Fibroblast of lung (primary cell): ENCODE measurements at regions not wholly inside any gene's neighbourhood (a gene's known extent, or its start where the extent isn't known, plus 50 kb on each side); places are given as distances from the start of the nearest gene placed in this dataset.
A peak's percentile ranks its signal among the peaks of the same experiment; 100 is the strongest.

Source experiments
- DNase-seq, 2 donors: peaks; one replicate each; pipeline versions ENCODE4 v3.0.0 to v3.0.0-alpha.2; 2010; ENCODE audit warnings: low read depth in 2 of 2
- H2AFZ ChIP-seq: 2 replicates; pipeline ENCODE4 v1.5.1; 2012; ENCODE audit warnings: low read length, control low read depth, inconsistent platforms
- H3K27ac ChIP-seq: 2 replicates; pipeline ENCODE4 v1.5.1; 2011; ENCODE audit warnings: low read length, control low read depth; ENCODE audit not compliant: insufficient read depth
- H3K27me3 ChIP-seq: 2 replicates; pipeline ENCODE4 v1.5.1; 2011; ENCODE audit warnings: mild to moderate bottlenecking, low read length; ENCODE audit not compliant: control insufficient read depth, insufficient read depth
- H3K36me3 ChIP-seq: 2 replicates; pipeline ENCODE4 v1.5.1; 2011; ENCODE audit warnings: low read length; ENCODE audit not compliant: control insufficient read depth, insufficient read depth
- H3K4me1 ChIP-seq: 2 replicates; pipeline ENCODE4 v1.5.1; 2011; ENCODE audit warnings: low read length; ENCODE audit not compliant: control insufficient read depth, insufficient read depth; ENCODE audit errors: extremely low read depth
- H3K4me2 ChIP-seq: 2 replicates; pipeline ENCODE4 v1.5.1; 2011; ENCODE audit warnings: low read length, control low read depth; ENCODE audit not compliant: insufficient read depth; ENCODE audit errors: extremely low read depth
- H3K4me3 ChIP-seq, 4 experiments: fragments of 200-600 bp in 1 of 4; sonication (generic) in 1 of 4; replicated peaks in 1 of 4; 2 replicates each; pipeline ENCODE4 v1.5.1; 2011 to 2016; ENCODE audit warnings: low read length in 4 of 4, low read depth in 3 of 4, mild to moderate bottlenecking in 3 of 4, control low read depth in 2 of 4, inconsistent platforms in 1 of 4, mixed read lengths in 1 of 4; ENCODE audit not compliant: insufficient read depth in 1 of 4; ENCODE audit errors: control extremely low read depth in 1 of 4
- H3K79me2 ChIP-seq: 2 replicates; pipeline ENCODE4 v1.5.1; 2012; ENCODE audit warnings: mild to moderate bottlenecking, low read length, inconsistent platforms; ENCODE audit not compliant: control insufficient read depth, insufficient read depth
- H3K9ac ChIP-seq: 2 replicates; pipeline ENCODE4 v1.5.1; 2011; ENCODE audit warnings: mild to moderate bottlenecking, low read length, control low read depth; ENCODE audit not compliant: insufficient read depth
- H3K9me3 ChIP-seq: 2 replicates; pipeline ENCODE4 v1.5.1; 2012; ENCODE audit warnings: low read depth, low read length; ENCODE audit not compliant: control insufficient read depth, insufficient read depth
- H4K20me1 ChIP-seq: 2 replicates; pipeline ENCODE4 v1.5.1; 2011; ENCODE audit warnings: low read length; ENCODE audit not compliant: control insufficient read depth, insufficient read depth; ENCODE audit errors: extremely low read depth
- CTCF ChIP-seq, 2 donors: IDR thresholded peaks in 1 of 2; conservative IDR thresholded peaks in 1 of 2; 1 replicate in 1 of 2; 2 replicates in 1 of 2; pipeline ENCODE4 v1.5.1; 2011 to 2012; ENCODE audit warnings: low read length in 2 of 2, control low read depth in 1 of 2, inconsistent platforms in 1 of 2, low read depth in 1 of 2, mild to moderate bottlenecking in 1 of 2
- EZH2 ChIP-seq: IDR thresholded peaks from 2 replicates; pipeline ENCODE4 v1.5.1; 2012; ENCODE audit warnings: low read length, control low read depth, mild to moderate bottlenecking; ENCODE audit errors: missing control alignments

- H3K36me3 ChIP-seq, result no peaks in the 10 kb centered on the region
- no peak overlapping the region for H2AFZ ChIP-seq
- no peak for DNase-seq
- no peak overlapping the region for H3K4me2 ChIP-seq
- H4K20me1 ChIP-seq, result no peaks in the 10 kb centered on the region
- TF ChIP-seq CTCF (conservative IDR thresholded peaks at IDR 0.05 in 1 of 2, IDR thresholded peaks at IDR 0.05 in 1 of 2; ENCODE audit: low read depth in 1 of 2, low read length in 2 of 2) (no peak), EZH2 (no peak)
- H3K79me2 ChIP-seq, result no peaks in the 10 kb centered on the region
- no peaks in the 10 kb centered on the region for H3K27me3 ChIP-seq
- peaks cover 2% of the 10 kb centered on the region for H3K4me1 ChIP-seq
- H3K4me3 ChIP-seq, result no peak overlapping the region
- H3K9me3 ChIP-seq, result no peaks in the 10 kb centered on the region
- H3K9ac ChIP-seq, result no peak overlapping the region
- H3K27ac ChIP-seq, result no peak overlapping the region
Observed at GRCh38 chr3:67087788-67088187, 89.7 kb downstream of the KBTBD8 start.

- H3K27me3 ChIP-seq, result no peaks in the 10 kb centered on the region
- H4K20me1 ChIP-seq, result no peaks in the 10 kb centered on the region
- no peaks in the 10 kb centered on the region for H3K36me3 ChIP-seq
- no peak for TF ChIP-seq CTCF (conservative IDR thresholded peaks at IDR 0.05 in 1 of 2, IDR thresholded peaks at IDR 0.05 in 1 of 2; ENCODE audit: low read depth in 1 of 2, low read length in 2 of 2)
- no peak for TF ChIP-seq EZH2
- H3K4me2 ChIP-seq, result no peak overlapping the region
- H3K4me3 ChIP-seq, result no peak overlapping the region
- DNase-seq, result peak; percentile 44 to 59
- H3K27ac ChIP-seq, result no peak overlapping the region
- no peaks in the 10 kb centered on the region for H3K79me2 ChIP-seq
- H2AFZ ChIP-seq, result no peak overlapping the region
- no peaks in the 10 kb centered on the region for H3K9me3 ChIP-seq
- H3K9ac ChIP-seq, result no peak overlapping the region
- peaks cover 2% of the 10 kb centered on the region for H3K4me1 ChIP-seq
Observed at GRCh38 chr3:67090474-67090873, 92.4 kb downstream of the KBTBD8 start.

GRCh38 chr3:67093305-67093704 lies 95.2 kb downstream of the KBTBD8 start:
- Histone ChIP-seq H3K27ac (no peak overlapping the region), H3K36me3 (no peaks in the 10 kb centered on the region), H3K4me2 (no peak overlapping the region), H3K4me1 (peaks cover 2% of the 10 kb centered on the region), H3K27me3 (no peaks in the 10 kb centered on the region), H3K4me3 (no peak overlapping the region), H3K9ac (no peak overlapping the region), H3K79me2 (no peaks in the 10 kb centered on the region), H3K9me3 (no peaks in the 10 kb centered on the region), H2AFZ (no peak overlapping the region), H4K20me1 (no peaks in the 10 kb centered on the region)
- no peak for DNase-seq
- no peak for TF ChIP-seq EZH2
- no peak for TF ChIP-seq CTCF (conservative IDR thresholded peaks at IDR 0.05 in 1 of 2, IDR thresholded peaks at IDR 0.05 in 1 of 2; ENCODE audit: low read depth in 1 of 2, low read length in 2 of 2)
